Caki2 (cell line): ENCODE measurements at regions not wholly inside any gene's neighbourhood (a gene's known extent, or its start where the extent isn't known, plus 50 kb on each side); places are given as distances from the start of the nearest gene placed in this dataset.

Experiments
- DNase-seq: peaks from one replicate; pipeline ENCODE4 v3.0.0-alpha.2; 2015; ENCODE audit warnings: low read depth
- in situ Hi-C: cut with HindIII; loops from 2 replicates; pipeline ENCODE4 v1.10.0; 2016; ENCODE audit warnings: low sequenced_read_pairs, low pct_unique_long_range_greater_than_20kb, mixed read lengths

- DNase-seq, result no peak
- in situ Hi-C loops, result no loop called here
These were observed 66.6 kb upstream of the FTH1 start for GRCh38 chr11:62034036-62034338.

GRCh38 chr11:62033191-62034035 is 66.0 kb upstream of the FTH1 start:
- in situ Hi-C loops, result no loop called here
- peak; percentile 57 for DNase-seq

- DNase-seq, result no peak
- in situ Hi-C loops, result no loop called here
These were observed 62.7 kb upstream of the FTH1 start for GRCh38 chr11:62030071-62030684.

- DNase-seq, result no peak
- in situ Hi-C loops, result no loop called here
These were observed 59.4 kb upstream of the FTH1 start for GRCh38 chr11:62026739-62027370.

GRCh38 chr11:62025487-62026105 is 58.2 kb upstream of the FTH1 start:
- in situ Hi-C loops, result no loop called here
- DNase-seq, result peak; percentile 95

GRCh38 chr11:62024936-62025486 is 57.6 kb upstream of the FTH1 start:
- in situ Hi-C loops, result no loop called here
- DNase-seq, result no peak

- in situ Hi-C loops, result no loop called here
- DNase-seq, result no peak
These were observed 54.8 kb upstream of the FTH1 start for GRCh38 chr11:62022211-62022610.

- in situ Hi-C loops, result no loop called here
These were observed 53.2 kb upstream of the FTH1 start for GRCh38 chr11:62020661-62021060.

GRCh38 chr11:62018981-62019664 is 51.7 kb upstream of the FTH1 start:
- DNase-seq, result no peak
- in situ Hi-C loops, result no loop called here

More at GRCh38 chr11:62020661-62021060, 53.2 kb upstream of the FTH1 start:
- no peak for DNase-seq

- no peak for DNase-seq
- in situ Hi-C loops, result no loop called here
These were observed 50.6 kb upstream of the FTH1 start for GRCh38 chr11:62017878-62018655.
